ENCODE measurements at regions not wholly inside any gene's neighbourhood (a gene's known extent, or its start where the extent isn't known, plus 50 kb on each side); places are given as distances from the start of the nearest gene placed in this dataset.

- Histone ChIP-seq H3K36me3 (no peaks in the 10 kb centered on the region), H3K4me1 (no peaks in the 10 kb centered on the region), H3K9me3 (no peaks in the 10 kb centered on the region), H3K27me3 (no peaks in the 10 kb centered on the region), H3K4me3 (no peak overlapping the region), H3K27ac (no peak overlapping the region)
- TF ChIP-seq CTCF (IDR thresholded peaks at IDR 0.05), result no peak
- no peak for DNase-seq
- intact Hi-C loops (cut with DNase I; ENCODE audit: low total_unique reads), result no loop called here
These were observed 353.7 kb upstream of the AKR1E2 start for GRCh38 chr10:4472190-4472904.

GRCh38 chr10:4470231-4470835, 355.7 kb upstream of the AKR1E2 start:
- Histone ChIP-seq H3K4me3 (no peak overlapping the region), H3K27ac (no peak overlapping the region), H3K27me3 (no peaks in the 10 kb centered on the region), H3K36me3 (no peaks in the 10 kb centered on the region), H3K4me1 (no peaks in the 10 kb centered on the region), H3K9me3 (no peaks in the 10 kb centered on the region)
- DNase-seq, result no peak
- intact Hi-C loops (cut with DNase I; ENCODE audit: low total_unique reads), result no loop called here
- TF ChIP-seq CTCF (IDR thresholded peaks at IDR 0.05), result no peak

GRCh38 chr10:4467481-4467880, 358.5 kb upstream of the AKR1E2 start:
- H3K36me3 ChIP-seq, result no peaks in the 10 kb centered on the region
- H3K27me3 ChIP-seq, result no peaks in the 10 kb centered on the region
- no peaks in the 10 kb centered on the region for H3K9me3 ChIP-seq
- intact Hi-C loops (cut with DNase I; ENCODE audit: low total_unique reads), result no loop called here
- no peak overlapping the region for H3K27ac ChIP-seq
- no peak overlapping the region for H3K4me3 ChIP-seq
- H3K4me1 ChIP-seq, result no peaks in the 10 kb centered on the region
- no peak for TF ChIP-seq CTCF (IDR thresholded peaks at IDR 0.05)
- no peak for DNase-seq

- no peak overlapping the region for H3K27ac ChIP-seq
- DNase-seq, result no peak
- H3K36me3 ChIP-seq, result no peaks in the 10 kb centered on the region
- no peak for TF ChIP-seq CTCF (IDR thresholded peaks at IDR 0.05)
- no peaks in the 10 kb centered on the region for H3K27me3 ChIP-seq
- intact Hi-C loops (cut with DNase I; ENCODE audit: low total_unique reads), result no loop called here
- no peak overlapping the region for H3K4me3 ChIP-seq
- H3K4me1 ChIP-seq, result no peaks in the 10 kb centered on the region
- no peaks in the 10 kb centered on the region for H3K9me3 ChIP-seq
These were observed 365.7 kb upstream of the AKR1E2 start for GRCh38 chr10:4460267-4460666.

- no peak for TF ChIP-seq CTCF (IDR thresholded peaks at IDR 0.05)
- intact Hi-C loops (cut with DNase I; ENCODE audit: low total_unique reads), result no loop called here
- Histone ChIP-seq H3K4me3 (no peak overlapping the region), H3K27me3 (no peaks in the 10 kb centered on the region), H3K4me1 (no peaks in the 10 kb centered on the region), H3K9me3 (no peaks in the 10 kb centered on the region), H3K36me3 (no peaks in the 10 kb centered on the region), H3K27ac (no peak overlapping the region)
- DNase-seq, result no peak
These were observed 366.5 kb upstream of the AKR1E2 start for GRCh38 chr10:4459531-4459930.
